Prostate gland (tissue), 2 donors: ENCODE measurements at regions not wholly inside any gene's neighbourhood (a gene's known extent, or its start where the extent isn't known, plus 50 kb on each side); places are given as distances from the start of the nearest gene placed in this dataset.

Experiments used
- CTCF ChIP-seq, 4 experiments: fragments of 200-600 bp in 2 of 4; fragments of 450-650 bp in 2 of 4; sonication (generic) in 2 of 4; IDR thresholded peaks; 1 replicate in 3 of 4; 2 replicates in 1 of 4; pipeline ENCODE4 v1.5.1; 2016 to 2019; ENCODE audit warnings: antibody characterized with exemption in 4 of 4, mild to moderate bottlenecking in 2 of 4, moderate library complexity in 2 of 4
- POLR2A ChIP-seq: fragments of 450-650 bp; IDR thresholded peaks from one replicate; pipeline ENCODE4 v1.6.1; 2016; ENCODE audit warnings: antibody characterized with exemption, mild to moderate bottlenecking
- POLR2AphosphoS5 ChIP-seq: sonication (generic); formaldehyde crosslinking; IDR thresholded peaks from one replicate; pipeline ENCODE4 v1.6.1; 2017; ENCODE audit warnings: antibody characterized with exemption

- TF ChIP-seq POLR2A (no peak), CTCF (IDR thresholded peaks at IDR 0.05) (no peak), POLR2AphosphoS5 (no peak)
These were observed 158.9 kb upstream of the HNRNPA3 start for GRCh38 chr2:177053716-177054115.
